DND-41 (cell line): ENCODE measurements at regions not wholly inside any gene's neighbourhood (a gene's known extent, or its start where the extent isn't known, plus 50 kb on each side); places are given as distances from the start of the nearest gene placed in this dataset.

Source experiments
- ATAC-seq: fragments of 200-7000 bp; cut with Tn5 transposase; 3 replicates; pipeline ENCODE4 v1.9.1; 2021; ENCODE audit warnings: low read depth; ENCODE audit not compliant: insufficient read depth
- DNase-seq: peaks from one replicate; pipeline ENCODE4 v3.0.0-alpha.2; 2020
- H2AFZ ChIP-seq: 2 replicates; pipeline ENCODE4 v1.6.0; 2012; ENCODE audit warnings: low read depth, low read length
- H3K27ac ChIP-seq: 2 replicates; pipeline ENCODE4 v1.5.1; 2012; ENCODE audit warnings: low read length, inconsistent platforms
- H3K27me3 ChIP-seq: fragments of 200-600 bp; sonication (generic); 2 replicates; pipeline ENCODE4 v1.6.0; 2012; ENCODE audit warnings: low read length, mild to moderate bottlenecking, inconsistent platforms; ENCODE audit not compliant: insufficient read depth, poor library complexity
- H3K36me3 ChIP-seq: 2 replicates; pipeline ENCODE4 v1.5.1; 2012; ENCODE audit warnings: low read length, inconsistent platforms; ENCODE audit not compliant: insufficient read depth
- H3K4me1 ChIP-seq: 2 replicates; pipeline ENCODE4 v1.5.1; 2012; ENCODE audit warnings: mild to moderate bottlenecking, low read length; ENCODE audit not compliant: insufficient read depth
- H3K4me2 ChIP-seq: 2 replicates; pipeline ENCODE4 v1.6.0; 2012; ENCODE audit warnings: mild to moderate bottlenecking, moderate library complexity, low read length, inconsistent platforms; ENCODE audit not compliant: insufficient read depth
- H3K4me3 ChIP-seq, 2 experiments: fragments of 200-600 bp in 1 of 2; shearing (Covaris generic) in 1 of 2; 2 replicates each; pipeline ENCODE4 v1.5.1; 2012 to 2016; ENCODE audit warnings: inconsistent platforms in 2 of 2, low read length in 2 of 2, mild to moderate bottlenecking in 2 of 2, low read depth in 1 of 2, moderate library complexity in 1 of 2
- H3K79me2 ChIP-seq: 2 replicates; pipeline ENCODE4 v1.6.0; 2012; ENCODE audit warnings: low read length, inconsistent platforms; ENCODE audit not compliant: insufficient read depth
- H3K9ac ChIP-seq: 2 replicates; pipeline ENCODE4 v1.6.0; 2012; ENCODE audit warnings: low read depth, mild to moderate bottlenecking, inconsistent platforms, low read length, moderate library complexity
- H3K9me3 ChIP-seq: 2 replicates; pipeline ENCODE4 v1.5.1; 2012; ENCODE audit warnings: low read length, moderate library complexity, mild to moderate bottlenecking, inconsistent platforms; ENCODE audit not compliant: insufficient read depth, severe bottlenecking
- H4K20me1 ChIP-seq: 2 replicates; pipeline ENCODE4 v1.6.0; 2012; ENCODE audit warnings: low read length; ENCODE audit not compliant: insufficient read depth
- CTCF ChIP-seq: IDR thresholded peaks from 2 replicates; pipeline ENCODE4 v1.5.1; 2012; ENCODE audit warnings: borderline replicate concordance, low read length, moderate library complexity, mild to moderate bottlenecking; ENCODE audit not compliant: poor library complexity, severe bottlenecking; ENCODE audit errors: extremely low read depth
- EZH2 ChIP-seq: IDR thresholded peaks from 3 replicates; pipeline ENCODE4 v1.6.1; 2012; ENCODE audit warnings: borderline replicate concordance, low read depth, mild to moderate bottlenecking, moderate library complexity, low read length, inconsistent platforms; ENCODE audit not compliant: severe bottlenecking

GRCh38 chr6:110039364-110039980 is 61.4 kb downstream of the GPR6 start:
- no peaks in the 10 kb centered on the region for H3K9me3 ChIP-seq
- ATAC-seq (peak; percentile 82), DNase-seq (peak; percentile 84)
- TF ChIP-seq CTCF = peak; percentile 96
- TF ChIP-seq EZH2 = no peak
- H3K4me2 ChIP-seq = peak overlapping the region; percentile 57
- peak overlapping the region; percentile 65 for H2AFZ ChIP-seq
- peak overlapping the region in 1 of 2 experiments; percentile 43; a peak in 2 of 4 replicates for H3K4me3 ChIP-seq
- no peaks in the 10 kb centered on the region for H3K27me3 ChIP-seq
- no peaks in the 10 kb centered on the region for H3K79me2 ChIP-seq
- H3K9ac ChIP-seq = peak overlapping the region; percentile 7; the same call in 1 of the 2 replicates
- H3K27ac ChIP-seq = peak overlapping the region; percentile 1
- no peaks in the 10 kb centered on the region for H4K20me1 ChIP-seq
- peaks cover 21% of the 10 kb centered on the region for H3K4me1 ChIP-seq
- no peaks in the 10 kb centered on the region for H3K36me3 ChIP-seq

DNA sequence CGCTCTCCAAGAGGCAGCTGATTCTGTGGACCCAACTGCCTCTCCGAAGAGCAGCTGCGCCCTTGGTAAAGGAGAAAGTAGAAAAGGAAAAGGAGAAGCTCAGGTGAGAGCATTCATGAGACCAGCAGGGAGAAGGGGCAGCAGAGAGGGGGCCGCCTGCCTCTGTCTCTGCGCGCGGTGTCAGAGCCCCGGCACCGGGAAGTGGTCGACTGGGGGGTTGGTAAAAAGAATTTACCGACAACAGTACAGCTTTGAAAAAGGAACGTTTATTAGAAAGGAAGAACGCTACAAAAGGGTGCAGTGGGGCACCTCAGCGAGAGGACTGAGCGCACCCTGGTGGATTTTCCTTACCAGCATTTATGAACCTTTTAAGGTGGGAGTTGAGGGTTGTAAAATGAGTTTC is 61.9 kb downstream of the GPR6 start:
- no peaks in the 10 kb centered on the region for H4K20me1 ChIP-seq
- H3K4me3 ChIP-seq = peak overlapping the region in 1 of 2 experiments; percentile 43; a peak in 2 of 4 replicates
- ATAC-seq (peak; percentile 62), DNase-seq (peak; percentile 56)
- peaks cover 25% of the 10 kb centered on the region for H3K4me1 ChIP-seq
- peak overlapping the region; percentile 1; the same call in 1 of the 2 replicates for H3K27ac ChIP-seq
- TF ChIP-seq EZH2 (no peak), CTCF (peak; percentile 57)
- H3K9ac ChIP-seq = peak overlapping the region; percentile 7; the same call in 1 of the 2 replicates
- no peaks in the 10 kb centered on the region for H3K9me3 ChIP-seq
- H3K27me3 ChIP-seq = no peaks in the 10 kb centered on the region
- H3K79me2 ChIP-seq = no peaks in the 10 kb centered on the region
- H3K4me2 ChIP-seq = peak overlapping the region; percentile 57
- H2AFZ ChIP-seq = peak overlapping the region; percentile 65
- no peaks in the 10 kb centered on the region for H3K36me3 ChIP-seq

GRCh38 chr6:110040716-110041115 is 62.6 kb downstream of the GPR6 start:
- H3K79me2 ChIP-seq = no peaks in the 10 kb centered on the region
- ATAC-seq (no peak), DNase-seq (no peak)
- no peak overlapping the region for H3K27ac ChIP-seq
- TF ChIP-seq EZH2 (no peak), CTCF (no peak)
- no peaks in the 10 kb centered on the region for H3K9me3 ChIP-seq
- no peak overlapping the region for H2AFZ ChIP-seq
- H3K4me1 ChIP-seq = peaks cover 30% of the 10 kb centered on the region
- H4K20me1 ChIP-seq = no peaks in the 10 kb centered on the region
- no peaks in the 10 kb centered on the region for H3K27me3 ChIP-seq
- no peaks in the 10 kb centered on the region for H3K36me3 ChIP-seq
- no peak overlapping the region for H3K9ac ChIP-seq
- H3K4me3 ChIP-seq = no peak overlapping the region
- no peak overlapping the region for H3K4me2 ChIP-seq
